ENCODE measurements at regions not wholly inside any gene's neighbourhood (a gene's known extent, or its start where the extent isn't known, plus 50 kb on each side); places are given as distances from the start of the nearest gene placed in this dataset.

DNA sequence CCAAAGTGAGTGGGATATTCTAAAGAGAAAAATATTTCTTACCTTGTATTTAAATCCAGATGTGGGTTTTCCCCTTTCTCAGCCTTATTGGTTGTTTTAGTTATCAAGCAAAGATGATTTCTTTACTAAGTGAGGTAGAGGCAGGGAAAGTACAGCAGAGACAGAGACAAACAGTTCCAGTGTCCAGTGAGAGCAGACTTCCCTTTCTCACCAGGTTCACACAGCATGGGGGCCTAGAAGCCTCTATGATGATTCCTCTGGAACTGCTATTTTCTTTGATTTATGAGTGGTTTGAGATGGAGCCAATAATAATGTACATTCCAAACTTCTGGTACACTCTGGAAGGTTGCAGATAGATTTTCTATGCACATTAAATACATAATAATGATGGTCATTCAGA lies 234.0 kb upstream of the MARCKS start:
- H3K9me3 ChIP-seq, result no peaks in the 10 kb centered on the region
- H3K4me3 ChIP-seq, result no peak overlapping the region
- ATAC-seq (ENCODE audit: low FRiP score in 2 of 2) (no peak), DNase-seq (no peak)
- H3K27ac ChIP-seq, result no peak overlapping the region
- H3K4me1 ChIP-seq, result no peaks in the 10 kb centered on the region
- H3K36me3 ChIP-seq, result no peaks in the 10 kb centered on the region
- no peaks in the 10 kb centered on the region for H3K27me3 ChIP-seq
- TF ChIP-seq POLR2A (IDR thresholded peaks at IDR 0.05), result no peak
- TF ChIP-seq, protein P1, sequence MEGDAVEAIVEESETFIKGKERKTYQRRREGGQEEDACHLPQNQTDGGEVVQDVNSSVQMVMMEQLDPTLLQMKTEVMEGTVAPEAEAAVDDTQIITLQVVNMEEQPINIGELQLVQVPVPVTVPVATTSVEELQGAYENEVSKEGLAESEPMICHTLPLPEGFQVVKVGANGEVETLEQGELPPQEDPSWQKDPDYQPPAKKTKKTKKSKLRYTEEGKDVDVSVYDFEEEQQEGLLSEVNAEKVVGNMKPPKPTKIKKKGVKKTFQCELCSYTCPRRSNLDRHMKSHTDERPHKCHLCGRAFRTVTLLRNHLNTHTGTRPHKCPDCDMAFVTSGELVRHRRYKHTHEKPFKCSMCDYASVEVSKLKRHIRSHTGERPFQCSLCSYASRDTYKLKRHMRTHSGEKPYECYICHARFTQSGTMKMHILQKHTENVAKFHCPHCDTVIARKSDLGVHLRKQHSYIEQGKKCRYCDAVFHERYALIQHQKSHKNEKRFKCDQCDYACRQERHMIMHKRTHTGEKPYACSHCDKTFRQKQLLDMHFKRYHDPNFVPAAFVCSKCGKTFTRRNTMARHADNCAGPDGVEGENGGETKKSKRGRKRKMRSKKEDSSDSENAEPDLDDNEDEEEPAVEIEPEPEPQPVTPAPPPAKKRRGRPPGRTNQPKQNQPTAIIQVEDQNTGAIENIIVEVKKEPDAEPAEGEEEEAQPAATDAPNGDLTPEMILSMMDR (IDR thresholded peaks at IDR 0.05), result no peak
- no peak for TF ChIP-seq POLR2AphosphoS5 (IDR thresholded peaks at IDR 0.05)
- no peak for TF ChIP-seq EP300 (IDR thresholded peaks at IDR 0.05)

DNA sequence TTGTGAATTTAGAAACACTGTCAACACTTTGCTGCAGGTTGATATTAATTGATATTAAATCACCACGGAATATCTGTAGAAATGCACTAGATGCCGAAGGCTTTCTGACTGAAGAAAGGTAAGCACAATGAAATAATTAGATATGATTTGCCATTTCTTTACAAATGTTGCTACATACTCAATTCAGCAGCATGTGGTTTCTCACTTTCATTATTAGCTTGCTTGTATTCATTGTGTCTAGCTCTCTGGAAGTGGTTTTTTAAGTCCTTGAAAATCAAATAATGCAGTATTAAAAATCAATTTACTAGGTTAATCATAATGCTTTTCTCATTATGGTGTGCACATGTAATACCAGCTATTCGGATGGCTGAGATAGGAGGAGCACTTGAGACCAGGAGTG lies 231.3 kb upstream of the MARCKS start:
- Histone ChIP-seq H3K4me1 (peaks cover 4 to 12% (median 7%) of the 10 kb centered on the region in 4 donors), H3K36me3 (no peaks in the 10 kb centered on the region), H3K9me3 (no peaks in the 10 kb centered on the region), H3K27ac (no peak overlapping the region), H3K27me3 (no peaks in the 10 kb centered on the region), H3K4me3 (no peak overlapping the region)
- TF ChIP-seq, protein P1 (IDR thresholded peaks at IDR 0.05), result no peak
- TF ChIP-seq POLR2A (IDR thresholded peaks at IDR 0.05) (no peak), POLR2AphosphoS5 (IDR thresholded peaks at IDR 0.05) (no peak), EP300 (IDR thresholded peaks at IDR 0.05) (no peak)
- no peak for ATAC-seq (ENCODE audit: low FRiP score in 2 of 2)
- WGBS, 2 donors, result 85 to 95% methylated on average over 3 of the region's 3 CpGs
- DNase-seq, result no peak

DNA sequence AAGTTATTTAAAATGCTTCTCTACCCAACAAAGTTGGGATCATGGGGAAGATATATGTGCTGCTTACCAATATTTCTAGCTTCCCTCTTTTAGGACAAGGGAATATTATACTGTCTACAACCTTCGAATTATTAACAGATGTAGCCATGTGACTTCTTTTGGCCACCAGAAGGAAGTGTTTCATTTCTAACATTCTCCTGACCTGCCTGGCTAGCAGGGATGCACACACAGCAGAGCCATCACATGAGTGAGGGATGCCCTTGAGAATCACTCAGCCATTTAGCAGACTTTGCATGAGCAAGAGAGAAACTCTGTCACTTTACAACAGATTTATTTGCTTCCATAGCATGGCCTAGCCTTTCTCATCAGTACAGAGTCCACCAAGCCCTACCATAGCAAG lies 230.7 kb upstream of the MARCKS start:
- DNase-seq (no peak), ATAC-seq (ENCODE audit: low FRiP score in 2 of 2) (no peak)
- Histone ChIP-seq H3K27ac (no peak overlapping the region), H3K27me3 (no peaks in the 10 kb centered on the region), H3K4me3 (no peak overlapping the region), H3K36me3 (no peaks in the 10 kb centered on the region), H3K9me3 (no peaks in the 10 kb centered on the region), H3K4me1 (peaks cover 9 to 18% (median 13%) of the 10 kb centered on the region in 4 donors)
- TF ChIP-seq, protein P1 (IDR thresholded peaks at IDR 0.05), result no peak
- TF ChIP-seq POLR2A (IDR thresholded peaks at IDR 0.05) (no peak), POLR2AphosphoS5 (IDR thresholded peaks at IDR 0.05) (no peak), EP300 (IDR thresholded peaks at IDR 0.05) (no peak)
- WGBS, 2 donors, result 67 to 81% methylated on average over 1 of the region's 1 CpG

DNA sequence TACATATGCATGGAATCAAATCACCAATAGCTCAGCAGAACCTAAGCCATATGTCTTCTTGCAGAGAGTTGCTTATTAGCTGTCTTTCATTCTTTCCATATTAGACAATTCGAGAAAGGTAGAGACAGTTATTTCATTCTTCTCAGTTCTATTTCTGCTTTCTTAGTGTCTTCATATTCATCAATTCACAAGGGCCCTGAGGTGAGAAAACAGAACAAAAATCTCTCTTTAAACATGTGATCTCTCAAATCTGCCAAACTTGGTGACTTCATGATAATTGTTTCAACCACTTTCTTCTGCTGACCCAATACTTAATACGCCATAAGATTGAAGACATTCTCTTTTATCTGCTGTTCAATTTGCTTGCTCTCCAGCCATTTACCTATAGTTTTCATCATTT lies 229.7 kb upstream of the MARCKS start:
- 94 to 97% methylated on average over 2 of the region's 2 CpGs for WGBS, 2 donors
- DNase-seq, result no peak
- Histone ChIP-seq H3K36me3 (no peaks in the 10 kb centered on the region), H3K27ac (no peak overlapping the region), H3K4me1 (peaks cover 19 to 23% (median 21%) of the 10 kb centered on the region in 4 donors), H3K27me3 (no peaks in the 10 kb centered on the region), H3K9me3 (no peaks in the 10 kb centered on the region), H3K4me3 (no peak overlapping the region)
- TF ChIP-seq EP300 (IDR thresholded peaks at IDR 0.05) (no peak), POLR2AphosphoS5 (IDR thresholded peaks at IDR 0.05) (no peak), POLR2A (IDR thresholded peaks at IDR 0.05) (no peak)
- TF ChIP-seq, protein P1 (IDR thresholded peaks at IDR 0.05), result no peak
- ATAC-seq (ENCODE audit: low FRiP score in 2 of 2), result no peak

DNA sequence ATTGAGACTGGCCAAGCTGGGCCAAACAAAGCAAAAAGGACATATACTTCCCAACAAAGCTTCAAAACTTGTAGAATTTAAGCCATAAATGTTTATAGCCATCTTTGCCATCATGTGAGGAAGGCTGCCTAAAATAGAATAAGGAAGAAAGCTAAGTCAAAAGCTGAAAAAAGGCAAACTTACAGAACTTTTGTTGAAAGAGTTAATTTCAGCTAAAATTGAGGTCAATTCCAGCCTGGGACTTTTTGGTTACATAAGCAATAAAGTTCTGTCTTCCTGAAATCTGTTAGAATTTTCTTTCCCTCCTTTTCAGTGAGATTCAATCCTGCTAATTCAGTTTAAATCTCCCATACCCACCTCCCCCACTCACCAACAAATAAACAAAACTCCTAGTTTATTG lies 227.9 kb upstream of the MARCKS start:
- ATAC-seq (ENCODE audit: low FRiP score in 2 of 2) (no peak), DNase-seq (no peak)
- H3K27ac ChIP-seq, result no peak overlapping the region
- H3K4me3 ChIP-seq, result no peak overlapping the region
- H3K9me3 ChIP-seq, result no peaks in the 10 kb centered on the region
- H3K27me3 ChIP-seq, result no peaks in the 10 kb centered on the region
- H3K4me1 ChIP-seq, result peaks cover 28 to 35% (median 33%) of the 10 kb centered on the region in 4 donors
- TF ChIP-seq, protein P1 (IDR thresholded peaks at IDR 0.05), result no peak
- TF ChIP-seq POLR2AphosphoS5 (IDR thresholded peaks at IDR 0.05) (no peak), POLR2A (IDR thresholded peaks at IDR 0.05) (no peak), EP300 (IDR thresholded peaks at IDR 0.05) (no peak)
- H3K36me3 ChIP-seq, result no peaks in the 10 kb centered on the region
